ENCODE measurements at regions not wholly inside any gene's neighbourhood (a gene's known extent, or its start where the extent isn't known, plus 50 kb on each side); places are given as distances from the start of the nearest gene placed in this dataset.
A peak's percentile ranks its signal among the peaks of the same experiment; 100 is the strongest.

GRCh38 chr3:141669434-141669833, 68.7 kb upstream of the RNF7 start:
- Mint-ChIP-seq H3K36me3 (peaks cover 5 to 16% of the 10 kb centered on the region in 2 donors), H3K27me3 (peaks cover 6 to 29% (median 15%) of the 10 kb centered on the region in 3 donors), H3K4me3 (no peak overlapping the region), H3K9me3 (peaks cover 15 to 26% (median 18%) of the 10 kb centered on the region in 7 donors), H3K4me1 (peaks cover 0 to 4% (median 0%) of the 10 kb centered on the region in 3 donors), H3K27ac (no peak overlapping the region)
- DNase-seq = no peak
- ATAC-seq (ENCODE audit: low read depth in 2 of 2) = no peak

- Mint-ChIP-seq H3K27ac (no peak overlapping the region), H3K36me3 (no peaks in the 10 kb centered on the region), H3K9me3 (peaks cover 0 to 11% (median 5%) of the 10 kb centered on the region in 7 donors), H3K27me3 (peaks cover 0 to 5% (median 2%) of the 10 kb centered on the region in 3 donors), H3K4me3 (no peak overlapping the region), H3K4me1 (peaks cover 7 to 20% (median 20%) of the 10 kb centered on the region in 3 donors)
- no peak for ATAC-seq (ENCODE audit: low read depth in 2 of 2)
- DNase-seq = no peak
Observed at GRCh38 chr3:141677701-141678100, 60.4 kb upstream of the RNF7 start.

- peaks cover 0 to 4% (median 0%) of the 10 kb centered on the region in 7 donors for H3K9me3 Mint-ChIP-seq
- no peaks in the 10 kb centered on the region for H3K27me3 Mint-ChIP-seq
- H3K4me3 Mint-ChIP-seq = peak overlapping the region in 1 of 8 donors; percentile 41
- ATAC-seq (ENCODE audit: low read depth in 2 of 2) (no peak), DNase-seq (no peak)
- H3K27ac Mint-ChIP-seq = peak overlapping the region in 1 of 6 donors; percentile 7
- H3K4me1 Mint-ChIP-seq = peaks cover 7 to 20% (median 20%) of the 10 kb centered on the region in 3 donors
- H3K36me3 Mint-ChIP-seq = no peaks in the 10 kb centered on the region
Observed at GRCh38 chr3:141680620-141681389, 57.3 kb upstream of the RNF7 start.

- DNase-seq (no peak), ATAC-seq (ENCODE audit: low read depth in 2 of 2) (no peak)
- Mint-ChIP-seq H3K36me3 (no peaks in the 10 kb centered on the region), H3K9me3 (peaks cover 0 to 3% (median 0%) of the 10 kb centered on the region in 7 donors), H3K4me3 (no peak overlapping the region), H3K27ac (no peak overlapping the region), H3K27me3 (no peaks in the 10 kb centered on the region), H3K4me1 (peaks cover 11 to 26% (median 25%) of the 10 kb centered on the region in 3 donors)
Observed at GRCh38 chr3:141681390-141681780, 56.7 kb upstream of the RNF7 start.

- Mint-ChIP-seq H3K9me3 (peaks cover 0 to 3% (median 0%) of the 10 kb centered on the region in 7 donors), H3K27ac (no peak overlapping the region)
Observed at GRCh38 chr3:141682007-141682406, 56.1 kb upstream of the RNF7 start.

GRCh38 chr3:141682921-141683320, 55.2 kb upstream of the RNF7 start:
- peaks cover 0 to 3% (median 0%) of the 10 kb centered on the region in 7 donors for H3K9me3 Mint-ChIP-seq
- H3K4me1 Mint-ChIP-seq = peaks cover 16 to 34% (median 34%) of the 10 kb centered on the region in 3 donors

More at GRCh38 chr3:141682007-141682406, 56.1 kb upstream of the RNF7 start:
- DNase-seq (no peak), ATAC-seq (ENCODE audit: low read depth in 2 of 2) (no peak)
- Mint-ChIP-seq H3K36me3 (no peaks in the 10 kb centered on the region), H3K4me3 (no peak overlapping the region), H3K4me1 (peaks cover 16 to 32% (median 31%) of the 10 kb centered on the region in 3 donors), H3K27me3 (no peaks in the 10 kb centered on the region)

GRCh38 chr3:141684758-141685157, 53.3 kb upstream of the RNF7 start:
- Mint-ChIP-seq H3K36me3 (no peaks in the 10 kb centered on the region), H3K27me3 (no peaks in the 10 kb centered on the region), H3K4me1 (peaks cover 16 to 31% (median 21%) of the 10 kb centered on the region in 3 donors), H3K27ac (peak overlapping the region in 1 of 6 donors; percentile 84), H3K4me3 (no peak overlapping the region), H3K9me3 (peaks cover 0 to under 1% (median 0%) of the 10 kb centered on the region in 7 donors)
- no peak for DNase-seq
- no peak for ATAC-seq (ENCODE audit: low read depth in 2 of 2)

More at GRCh38 chr3:141682921-141683320, 55.2 kb upstream of the RNF7 start:
- Mint-ChIP-seq H3K27ac (peak overlapping the region in 1 of 6 donors; percentile 33), H3K27me3 (no peaks in the 10 kb centered on the region), H3K36me3 (no peaks in the 10 kb centered on the region), H3K4me3 (no peak overlapping the region)
- DNase-seq = no peak
- ATAC-seq (ENCODE audit: low read depth in 2 of 2) = no peak

- H3K4me1 Mint-ChIP-seq = peaks cover 18 to 35% (median 25%) of the 10 kb centered on the region in 3 donors
- H3K27ac Mint-ChIP-seq = peak overlapping the region in 5 of 6 donors; percentile 47 to 83 (median 61)
- ATAC-seq (ENCODE audit: low read depth in 2 of 2) (peak in 1 of 2 donors; percentile 13), DNase-seq (no peak)
- no peaks in the 10 kb centered on the region for H3K27me3 Mint-ChIP-seq
- H3K4me3 Mint-ChIP-seq = peak overlapping the region; percentile 46 to 90 (median 79)
- no peaks in the 10 kb centered on the region for H3K36me3 Mint-ChIP-seq
- H3K9me3 Mint-ChIP-seq = peaks cover 0 to 1% (median 0%) of the 10 kb centered on the region in 7 donors
Observed at GRCh38 chr3:141686466-141687291, 51.4 kb upstream of the RNF7 start.
